SK-N-SH (cell line): ENCODE measurements at regions not wholly inside any gene's neighbourhood (a gene's known extent, or its start where the extent isn't known, plus 50 kb on each side); places are given as distances from the start of the nearest gene placed in this dataset.

Source experiments
- CTCF ChIA-PET: fragments of 300-600, 350-600 bp; formaldehyde crosslinking; extraction: SDS; loops from one replicate; lab custom pipeline; 2021; lab: Yijun Ruan, JAX
- POLR2A ChIA-PET: fragments of 350-600 bp; sonication (Branson Sonifier 250); formaldehyde crosslinking; extraction: SDS; loops from one replicate; lab custom pipeline; 2020; ENCODE audit warnings: antibody characterized with exemption, inconsistent platforms; lab: Yijun Ruan, JAX
- DNase-seq: peaks from one replicate; pipeline ENCODE4 v3.0.0; 2012
- H2AFZ ChIP-seq: fragments of 200-600 bp; sonication (generic); 2 replicates; pipeline ENCODE4 v1.8.1; 2016; ENCODE audit warnings: antibody characterized with exemption, mild to moderate bottlenecking, low read depth
- H3F3A ChIP-seq: fragments of 200-600 bp; sonication (generic); replicated peaks from 2 replicates; pipeline ENCODE3; 2016; ENCODE audit warnings: antibody characterized with exemption, mild to moderate bottlenecking; ENCODE audit not compliant: insufficient read depth
- H3K27ac ChIP-seq, 2 experiments: fragments of 200-500 bp in 1 of 2; fragments of 200-600 bp in 1 of 2; sonication (Bioruptor generic) in 1 of 2; sonication (generic), shearing (Covaris generic) in 1 of 2; 2 replicates each; pipeline versions ENCODE4 v1.5.1 to v1.6.1; 2014 to 2016; ENCODE audit warnings: low read depth in 2 of 2, inconsistent platforms in 1 of 2, low read length in 1 of 2, mild to moderate bottlenecking in 1 of 2, mixed read lengths in 1 of 2
- H3K27me3 ChIP-seq: fragments of 200-600 bp; sonication (generic), shearing (Covaris generic); 2 replicates; pipeline ENCODE4 v1.6.1; 2016; ENCODE audit warnings: mixed run types; ENCODE audit not compliant: insufficient read depth
- H3K36me3 ChIP-seq, 2 experiments: fragments of 200-500 bp in 1 of 2; fragments of 200-600 bp in 1 of 2; sonication (Bioruptor generic) in 1 of 2; sonication (generic) in 1 of 2; replicated peaks in 1 of 2; 2 replicates each; pipeline versions ENCODE3 to v1.5.1; 2014 to 2016; ENCODE audit warnings: low read length in 1 of 2, mild to moderate bottlenecking in 1 of 2; ENCODE audit not compliant: insufficient read depth in 2 of 2, control insufficient read depth in 1 of 2
- H3K4me1 ChIP-seq, 2 experiments: fragments of 200-500 bp in 1 of 2; fragments of 200-600 bp in 1 of 2; sonication (Bioruptor generic) in 1 of 2; sonication (generic), shearing (Covaris generic) in 1 of 2; 2 replicates each; pipeline versions ENCODE4 v1.5.1 to v1.6.1; 2014 to 2016; ENCODE audit warnings: low read depth in 1 of 2, low read length in 1 of 2, mixed run types in 1 of 2; ENCODE audit not compliant: insufficient read depth in 2 of 2, control insufficient read depth in 1 of 2
- H3K4me2 ChIP-seq: fragments of 200-600 bp; sonication (generic), shearing (Covaris generic); 2 replicates; pipeline ENCODE4 v1.6.1; 2017; ENCODE audit warnings: mixed run types
- H3K4me3 ChIP-seq, 2 experiments: fragments of 200-500 bp in 1 of 2; fragments of 200-600 bp in 1 of 2; sonication (Bioruptor generic) in 1 of 2; sonication (generic), shearing (Covaris generic) in 1 of 2; 2 replicates each; pipeline versions ENCODE4 v1.5.1 to v1.8.1; 2014 to 2016; ENCODE audit warnings: low read depth in 2 of 2, inconsistent platforms in 1 of 2, low read length in 1 of 2, mild to moderate bottlenecking in 1 of 2, mixed read lengths in 1 of 2, moderate library complexity in 1 of 2
- H3K79me2 ChIP-seq: fragments of 200-600 bp; sonication (generic); 2 replicates; pipeline ENCODE4 v1.8.1; 2017; ENCODE audit warnings: mild to moderate bottlenecking; ENCODE audit not compliant: insufficient read depth
- H3K9ac ChIP-seq: fragments of 200-600 bp; sonication (generic); 2 replicates; pipeline ENCODE4 v1.6.1; 2017; ENCODE audit warnings: mixed run types
- H3K9me2 ChIP-seq: fragments of 200-600 bp; sonication (generic); 2 replicates; pipeline ENCODE4 v1.6.1; 2017; ENCODE audit warnings: mixed run types
- H3K9me3 ChIP-seq: fragments of 200-600 bp; sonication (generic); 2 replicates; pipeline ENCODE4 v1.6.1; 2017; ENCODE audit warnings: mixed run types, mild to moderate bottlenecking, moderate library complexity
- H4K20me1 ChIP-seq: fragments of 200-600 bp; sonication (generic); 2 replicates; pipeline ENCODE4 v1.6.1; 2017; ENCODE audit warnings: mild to moderate bottlenecking, mixed run types; ENCODE audit not compliant: insufficient read depth
- CHD2 ChIP-seq: fragments of 150-350 bp; IDR thresholded peaks from 2 replicates; pipeline ENCODE4 v1.6.1; 2018; ENCODE audit warnings: low read length; ENCODE audit not compliant: partially characterized antibody
- CTCF ChIP-seq: fragments of 200-600 bp; sonication (generic); IDR thresholded peaks from 2 replicates; pipeline ENCODE4 v1.6.1; 2017; ENCODE audit warnings: antibody characterized with exemption, mild to moderate bottlenecking, moderate library complexity
- FOXJ3 ChIP-seq: sonication (generic); formaldehyde crosslinking; IDR thresholded peaks from 2 replicates; pipeline ENCODE4 v1.5.1; 2020; ENCODE audit warnings: mild to moderate bottlenecking, missing genetic modification reagents
- FOXM1 ChIP-seq: IDR thresholded peaks from 2 replicates; pipeline ENCODE4 v1.4.0; 2012; ENCODE audit warnings: low read depth, mild to moderate bottlenecking
- GATA2 ChIP-seq: sonication (generic); formaldehyde crosslinking; IDR thresholded peaks from 2 replicates; pipeline ENCODE4 v1.5.0; 2020; ENCODE audit warnings: mild to moderate bottlenecking, missing genetic modification reagents
- MAX ChIP-seq: IDR thresholded peaks from 2 replicates; pipeline ENCODE4 v1.4.0; 2012; ENCODE audit warnings: low read depth
- MEF2A ChIP-seq: IDR thresholded peaks from 2 replicates; pipeline ENCODE4 v1.4.0; 2012; ENCODE audit warnings: low read depth, borderline replicate concordance
- MXI1 ChIP-seq: IDR thresholded peaks from 2 replicates; pipeline ENCODE4 v1.6.1; 2012; ENCODE audit warnings: mild to moderate bottlenecking, low read depth, low read length, improper control_type of control experiment
- NFIC ChIP-seq: IDR thresholded peaks from 2 replicates; pipeline ENCODE4 v1.4.0; 2012; ENCODE audit warnings: borderline replicate concordance
- NRF1 ChIP-seq: IDR thresholded peaks from 2 replicates; pipeline ENCODE4 v1.6.1; 2012; ENCODE audit warnings: low read depth, mild to moderate bottlenecking, low read length
- POLR2AphosphoS5 ChIP-seq: IDR thresholded peaks from 2 replicates; pipeline ENCODE4 v1.6.1; 2012; ENCODE audit warnings: low read depth, low read length
- REST ChIP-seq: IDR thresholded peaks from 2 replicates; pipeline ENCODE4 v1.6.1; 2012; ENCODE audit warnings: mild to moderate bottlenecking, low read depth, low read length, moderate library complexity
- RXRA ChIP-seq: IDR thresholded peaks from 2 replicates; pipeline ENCODE4 v1.4.0; 2012; ENCODE audit warnings: low read depth, mild to moderate bottlenecking, borderline replicate concordance
- SMC3 ChIP-seq: IDR thresholded peaks from 2 replicates; pipeline ENCODE4 v1.6.1; 2012; ENCODE audit warnings: low read depth, low read length, improper control_type of control experiment
- USF2 ChIP-seq: fragments of 150-350 bp; IDR thresholded peaks from 2 replicates; pipeline ENCODE4 v1.6.1; 2017; ENCODE audit warnings: antibody characterized with exemption, low read length, low read depth, borderline replicate concordance
- WGBS: methylation state at CpG from one replicate; pipeline ENCODE4 v1.1.6; 2017; ENCODE audit warnings: low lambda C conversion rate; 5-methylcytosine and 5-hydroxymethylcytosine counted together

GRCh38 chrX:110944751-110945675 lies 149.4 kb upstream of the CHRDL1 start (continued):
- TF ChIP-seq REST (no peak), NFIC (no peak), RXRA (no peak)

GRCh38 chrX:110944311-110944750 lies 148.7 kb upstream of the CHRDL1 start:
- Histone ChIP-seq H3K27ac (peak overlapping the region in 1 of 2 experiments; percentile 82; a peak in 2 of 4 replicates), H3F3A (no peaks in the 10 kb centered on the region), H3K9me3 (no peaks in the 10 kb centered on the region), H3K9me2 (no peaks in the 10 kb centered on the region), H4K20me1 (no peaks in the 10 kb centered on the region), H3K4me2 (0 out of 2 replicates have a peak overlapping the region, but pooled peaks have one; percentile 24), H2AFZ (no peak overlapping the region), H3K27me3 (peaks cover 12% of the 10 kb centered on the region; the same call in 1 of the 2 replicates), H3K79me2 (no peaks in the 10 kb centered on the region), H3K4me3 (peak overlapping the region; percentile 16 to 46; a peak in 3 of 4 replicates), H3K36me3 (no peaks in the 10 kb centered on the region), H3K9ac (no peak overlapping the region), H3K4me1 (peaks cover 0 to 2% of the 10 kb centered on the region in 2 experiments; a peak in 1 of 4 replicates)
- ChIA-PET POLR2A (interaction anchor here (0.7 to 0.9 kb wide), 2 partner anchors 14 to 148 kb away, joined by 3 read pairs; partner anchors contain the start of gene CHRDL1), CTCF (interaction anchor here (1.5 kb wide), 1 partner anchor 155 kb away, joined by 4 read pairs; no protein-coding TSS in a partner anchor)
- WGBS = 2% methylated on average over 25 of the region's 25 CpGs
- no peak for TF ChIP-seq NFIC
- TF ChIP-seq MXI1 = peak; percentile 25; the same call in 1 of the 2 replicates
- no peak for TF ChIP-seq GATA2
- peak; percentile 76 for DNase-seq

- H3K9me2 ChIP-seq = no peaks in the 10 kb centered on the region
- CTCF ChIA-PET = no interaction called here
- H3K4me2 ChIP-seq = no peak overlapping the region
- no peak overlapping the region for H3K4me3 ChIP-seq
- no peak for DNase-seq
- no peak overlapping the region for H2AFZ ChIP-seq
- H3K36me3 ChIP-seq = no peaks in the 10 kb centered on the region
- no peaks in the 10 kb centered on the region for H3K9me3 ChIP-seq
- H4K20me1 ChIP-seq = no peaks in the 10 kb centered on the region
- no peaks in the 10 kb centered on the region for H3K79me2 ChIP-seq
- no peaks in the 10 kb centered on the region for H3F3A ChIP-seq
- H3K27ac ChIP-seq = no peak overlapping the region
- H3K27me3 ChIP-seq = peaks cover 12% of the 10 kb centered on the region; the same call in 1 of the 2 replicates
- H3K9ac ChIP-seq = no peak overlapping the region
- POLR2A ChIA-PET = no interaction called here
- peaks cover 0 to 2% of the 10 kb centered on the region in 2 experiments; a peak in 1 of 4 replicates for H3K4me1 ChIP-seq
- TF ChIP-seq SMC3 = no peak
- no peak for TF ChIP-seq CHD2
- no peak for TF ChIP-seq MEF2A
- no peak for TF ChIP-seq MAX
- no peak for TF ChIP-seq NRF1
- TF ChIP-seq USF2 = no peak
- TF ChIP-seq POLR2AphosphoS5 = no peak
- no peak for TF ChIP-seq CTCF
- TF ChIP-seq FOXM1 = no peak
- TF ChIP-seq NFIC = no peak
- no peak for TF ChIP-seq FOXJ3 (CRISPR knock-in tag)
Measured at GRCh38 chrX:110941906-110942305, 146.3 kb upstream of the CHRDL1 start.
